Thoracic aorta (tissue), 2 donors: ENCODE measurements at regions not wholly inside any gene's neighbourhood (a gene's known extent, or its start where the extent isn't known, plus 50 kb on each side); places are given as distances from the start of the nearest gene placed in this dataset.

Experiments
- ATAC-seq: fragments of 150-250 bp; one replicate; pipeline ENCODE4 v1.8.0; 2017; ENCODE audit warnings: low read depth; ENCODE audit not compliant: insufficient number of reproducible peaks, low FRiP score
- DNase-seq: peaks from one replicate; pipeline ENCODE4 v3.0.0-alpha.2; 2020; ENCODE audit warnings: low spot score
- H3K27ac ChIP-seq, 2 donors: fragments of 200-600 bp; sonication (generic); 1 replicate in 1 of 2; 2 replicates in 1 of 2; pipeline ENCODE4 v1.5.1; 2016; ENCODE audit warnings: mild to moderate bottlenecking in 2 of 2, moderate library complexity in 2 of 2
- H3K27me3 ChIP-seq: fragments of 200-600 bp; sonication (generic); replicated peaks from 2 replicates; pipeline ENCODE4 v1.6.0; 2016; ENCODE audit warnings: mild to moderate bottlenecking; ENCODE audit not compliant: insufficient read depth
- H3K36me3 ChIP-seq: fragments of 200-600 bp; sonication (generic); one replicate; pipeline ENCODE4 v1.5.1; 2016
- H3K4me1 ChIP-seq, 2 donors: fragments of 200-600 bp; sonication (generic); 1 replicate in 1 of 2; 2 replicates in 1 of 2; pipeline versions ENCODE4 v1.5.1 to v1.6.0; 2016; ENCODE audit warnings: low read depth in 2 of 2, mild to moderate bottlenecking in 1 of 2; ENCODE audit not compliant: control insufficient read depth in 1 of 2
- H3K4me3 ChIP-seq: fragments of 200-600 bp; sonication (generic); 2 replicates; pipeline ENCODE4 v1.5.1; 2016; ENCODE audit warnings: mild to moderate bottlenecking
- H3K9me3 ChIP-seq: fragments of 200-600 bp; sonication (generic); 2 replicates; pipeline ENCODE4 v1.5.1; 2016
- CTCF ChIP-seq: fragments of 200-600 bp; sonication (generic); IDR thresholded peaks from one replicate; pipeline ENCODE4 v1.5.1; 2019; ENCODE audit warnings: antibody characterized with exemption

- no peak for ATAC-seq
- Histone ChIP-seq H3K4me3 (no peak overlapping the region), H3K27ac (no peak overlapping the region), H3K27me3 (no peaks in the 10 kb centered on the region), H3K36me3 (no peaks in the 10 kb centered on the region), H3K4me1 (peaks cover 3 to 23% of the 10 kb centered on the region in 2 donors), H3K9me3 (no peaks in the 10 kb centered on the region)
- no peak for DNase-seq
- no peak for TF ChIP-seq CTCF
Observed at GRCh38 chr15:46317029-46317428, 682.2 kb downstream of the SQOR start.

GRCh38 chr15:46322753-46323152 is 687.9 kb downstream of the SQOR start:
- no peak for TF ChIP-seq CTCF
- Histone ChIP-seq H3K9me3 (no peaks in the 10 kb centered on the region), H3K27ac (no peak overlapping the region), H3K36me3 (no peaks in the 10 kb centered on the region), H3K4me3 (no peak overlapping the region), H3K4me1 (no peaks in the 10 kb centered on the region), H3K27me3 (no peaks in the 10 kb centered on the region)
- no peak for ATAC-seq
- DNase-seq = no peak

- ATAC-seq = no peak
- no peaks in the 10 kb centered on the region for H3K36me3 ChIP-seq
Observed at GRCh38 chr15:46326173-46326572, 691.3 kb downstream of the SQOR start.

GRCh38 chr15:46328821-46329220 is 694.0 kb downstream of the SQOR start:
- DNase-seq (no peak), ATAC-seq (no peak)
- Histone ChIP-seq H3K27ac (no peak overlapping the region), H3K4me3 (no peak overlapping the region), H3K4me1 (no peaks in the 10 kb centered on the region), H3K27me3 (no peaks in the 10 kb centered on the region), H3K36me3 (no peaks in the 10 kb centered on the region), H3K9me3 (no peaks in the 10 kb centered on the region)
- TF ChIP-seq CTCF = no peak

More at GRCh38 chr15:46326173-46326572, 691.3 kb downstream of the SQOR start:
- DNase-seq = no peak
- TF ChIP-seq CTCF = no peak
- Histone ChIP-seq H3K27ac (no peak overlapping the region), H3K4me1 (no peaks in the 10 kb centered on the region), H3K4me3 (no peak overlapping the region), H3K9me3 (no peaks in the 10 kb centered on the region), H3K27me3 (no peaks in the 10 kb centered on the region)

GRCh38 chr15:46329876-46330275 is 695.0 kb downstream of the SQOR start:
- Histone ChIP-seq H3K4me3 (no peak overlapping the region), H3K4me1 (no peaks in the 10 kb centered on the region), H3K36me3 (no peaks in the 10 kb centered on the region), H3K27ac (no peak overlapping the region), H3K9me3 (no peaks in the 10 kb centered on the region), H3K27me3 (no peaks in the 10 kb centered on the region)
- no peak for TF ChIP-seq CTCF
- no peak for DNase-seq
- no peak for ATAC-seq
